GM10266 (cell line): ENCODE measurements at regions not wholly inside any gene's neighbourhood (a gene's known extent, or its start where the extent isn't known, plus 50 kb on each side); places are given as distances from the start of the nearest gene placed in this dataset.

ENCODE experiments used
- DNase-seq: peaks from one replicate; pipeline ENCODE4 v3.0.0; 2012; ENCODE audit errors: extremely low spot score
- TF ChIP-seq, protein P1 (sequence below): IDR thresholded peaks from 2 replicates; pipeline ENCODE4 v1.5.1; 2012; ENCODE audit warnings: mild to moderate bottlenecking, low read depth; ENCODE audit not compliant: control insufficient read depth, insufficient read depth; ENCODE audit errors: missing control alignments

DNA sequence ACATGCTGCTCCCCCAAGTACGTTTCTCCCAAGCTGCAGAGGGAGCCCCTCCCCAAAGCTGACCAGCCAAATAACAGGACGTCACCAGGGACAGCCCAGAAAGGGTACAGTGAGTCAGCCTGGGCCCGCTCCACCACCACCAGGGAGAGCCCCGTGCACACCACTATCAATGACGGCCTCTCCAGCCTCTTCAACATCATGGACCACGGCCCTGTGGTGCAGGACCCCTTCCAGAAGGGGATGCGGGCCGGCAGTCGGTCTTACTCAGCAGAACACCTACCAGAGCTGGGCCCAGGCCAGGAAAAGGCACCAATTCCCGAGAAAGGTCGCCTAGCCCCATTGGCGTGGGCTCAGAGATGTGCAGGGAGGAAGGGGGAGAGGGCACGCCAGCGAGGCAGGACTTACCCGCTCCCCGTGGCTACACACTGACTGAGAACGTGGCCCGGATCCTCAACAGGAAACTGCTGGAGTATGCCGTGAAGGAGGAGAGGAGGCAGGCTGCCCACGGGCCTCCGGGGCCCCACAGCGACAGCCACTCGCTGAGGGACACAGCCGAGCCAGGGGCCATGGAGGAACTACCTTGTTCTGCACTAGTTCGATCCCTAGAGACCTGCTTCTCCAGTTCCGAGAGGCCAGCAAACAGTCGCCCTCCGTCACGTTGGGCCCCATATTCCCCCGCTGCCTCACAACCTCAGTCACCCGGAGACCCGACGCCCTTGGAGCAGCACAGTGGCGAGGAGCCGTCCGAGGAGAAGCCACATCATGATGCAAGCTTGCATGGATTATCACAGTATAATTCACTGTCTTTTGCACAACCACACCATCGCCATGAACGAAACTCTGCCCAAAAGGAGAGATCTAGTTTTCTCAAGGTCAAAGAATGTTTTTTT, 815.9 kb upstream of the KLHL1 start:
- no peak for DNase-seq
- TF ChIP-seq, protein P1, sequence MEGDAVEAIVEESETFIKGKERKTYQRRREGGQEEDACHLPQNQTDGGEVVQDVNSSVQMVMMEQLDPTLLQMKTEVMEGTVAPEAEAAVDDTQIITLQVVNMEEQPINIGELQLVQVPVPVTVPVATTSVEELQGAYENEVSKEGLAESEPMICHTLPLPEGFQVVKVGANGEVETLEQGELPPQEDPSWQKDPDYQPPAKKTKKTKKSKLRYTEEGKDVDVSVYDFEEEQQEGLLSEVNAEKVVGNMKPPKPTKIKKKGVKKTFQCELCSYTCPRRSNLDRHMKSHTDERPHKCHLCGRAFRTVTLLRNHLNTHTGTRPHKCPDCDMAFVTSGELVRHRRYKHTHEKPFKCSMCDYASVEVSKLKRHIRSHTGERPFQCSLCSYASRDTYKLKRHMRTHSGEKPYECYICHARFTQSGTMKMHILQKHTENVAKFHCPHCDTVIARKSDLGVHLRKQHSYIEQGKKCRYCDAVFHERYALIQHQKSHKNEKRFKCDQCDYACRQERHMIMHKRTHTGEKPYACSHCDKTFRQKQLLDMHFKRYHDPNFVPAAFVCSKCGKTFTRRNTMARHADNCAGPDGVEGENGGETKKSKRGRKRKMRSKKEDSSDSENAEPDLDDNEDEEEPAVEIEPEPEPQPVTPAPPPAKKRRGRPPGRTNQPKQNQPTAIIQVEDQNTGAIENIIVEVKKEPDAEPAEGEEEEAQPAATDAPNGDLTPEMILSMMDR: no peak

DNA sequence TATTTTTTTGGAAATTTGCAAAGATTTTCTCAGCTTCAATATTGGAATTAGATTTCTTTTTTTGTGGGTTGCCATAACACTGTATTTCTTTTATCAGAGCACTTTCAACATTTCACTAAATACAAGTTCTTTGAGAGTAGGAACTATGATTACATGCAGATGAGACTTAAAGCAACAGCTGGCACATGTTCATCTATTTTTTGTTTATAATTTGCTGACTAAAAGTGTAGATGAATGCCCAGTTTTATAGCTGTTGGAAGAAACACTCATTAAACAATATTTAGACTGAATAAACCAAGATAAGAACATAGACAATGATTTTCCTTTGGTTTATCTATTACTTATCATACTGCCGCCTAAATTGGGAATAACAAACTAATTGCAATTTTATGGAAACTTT, 803.0 kb upstream of the KLHL1 start:
- TF ChIP-seq, protein P1: no peak
- no peak for DNase-seq

- TF ChIP-seq, protein P1: no peak
- DNase-seq: no peak
Measured at GRCh38 chr13:70908795-70909194, 800.5 kb upstream of the KLHL1 start.

GRCh38 chr13:70905035-70905434, 796.8 kb upstream of the KLHL1 start:
- no peak for DNase-seq
- TF ChIP-seq, protein P1: no peak

- DNase-seq: no peak
Measured at GRCh38 chr13:70896136-70896535, 787.9 kb upstream of the KLHL1 start.

DNA sequence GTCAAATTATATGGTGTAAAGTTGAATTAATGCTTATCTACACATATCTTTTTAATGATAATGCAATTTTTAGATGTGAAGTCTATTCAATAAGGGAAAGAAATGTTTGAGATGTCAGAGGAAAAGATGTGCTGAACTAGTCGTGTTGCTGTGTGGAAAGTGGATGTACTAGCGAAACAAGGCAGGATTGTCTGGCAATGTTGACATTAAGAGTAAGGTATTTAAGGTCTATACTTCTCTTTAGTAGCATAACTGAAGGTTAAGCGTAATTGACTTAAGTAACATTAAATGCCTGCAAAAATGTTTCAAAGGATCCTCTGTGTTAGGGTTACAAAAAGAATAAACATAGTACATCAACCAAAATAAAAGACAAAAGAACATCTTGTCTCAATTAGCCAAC, 787.3 kb upstream of the KLHL1 start:
- TF ChIP-seq, protein P1: no peak
- no peak for DNase-seq

More at GRCh38 chr13:70896136-70896535, 787.9 kb upstream of the KLHL1 start:
- TF ChIP-seq, protein P1: no peak

- no peak for DNase-seq
- TF ChIP-seq, protein P1: no peak
Measured at GRCh38 chr13:70894258-70894657, 786.0 kb upstream of the KLHL1 start.
